ENCODE measurements at regions not wholly inside any gene's neighbourhood (a gene's known extent, or its start where the extent isn't known, plus 50 kb on each side); places are given as distances from the start of the nearest gene placed in this dataset.
"Not testable (repeated sequence)": the region's sequence is repeated elsewhere in the genome, so short reads cannot be mapped to it uniquely, and the experiment has no call there.

DNA sequence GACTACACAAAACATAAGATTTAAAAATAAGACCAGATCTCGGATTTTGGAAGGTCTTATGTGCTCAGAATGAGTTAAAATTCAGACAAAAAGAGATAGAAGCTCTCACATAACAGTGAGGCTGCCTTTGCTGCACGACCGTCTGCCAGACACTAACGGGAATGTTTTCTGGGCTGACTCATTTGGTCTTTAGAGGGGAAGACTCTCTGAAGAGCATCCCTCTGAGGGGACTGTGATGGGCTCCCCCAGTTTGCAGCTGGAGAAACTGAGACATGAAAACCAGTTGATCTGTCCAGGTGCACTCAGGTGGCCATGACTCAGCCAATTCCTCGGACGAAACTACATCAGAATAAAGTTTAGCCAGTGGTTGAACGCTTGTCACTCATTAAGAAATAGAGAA, 153.9 kb downstream of the RNASET2 start:
- H3K4me1 Mint-ChIP-seq (ENCODE audit: low read depth) = no peaks in the 10 kb centered on the region
- H3K27me3 Mint-ChIP-seq = no peaks in the 10 kb centered on the region
- H3K27ac Mint-ChIP-seq = no peak overlapping the region
- peaks cover 19% of the 10 kb centered on the region for H3K36me3 Mint-ChIP-seq
- H3K9me3 Mint-ChIP-seq (ENCODE audit: low read depth) = peaks cover 17% of the 10 kb centered on the region
- H3K4me3 Mint-ChIP-seq = no peak overlapping the region

DNA sequence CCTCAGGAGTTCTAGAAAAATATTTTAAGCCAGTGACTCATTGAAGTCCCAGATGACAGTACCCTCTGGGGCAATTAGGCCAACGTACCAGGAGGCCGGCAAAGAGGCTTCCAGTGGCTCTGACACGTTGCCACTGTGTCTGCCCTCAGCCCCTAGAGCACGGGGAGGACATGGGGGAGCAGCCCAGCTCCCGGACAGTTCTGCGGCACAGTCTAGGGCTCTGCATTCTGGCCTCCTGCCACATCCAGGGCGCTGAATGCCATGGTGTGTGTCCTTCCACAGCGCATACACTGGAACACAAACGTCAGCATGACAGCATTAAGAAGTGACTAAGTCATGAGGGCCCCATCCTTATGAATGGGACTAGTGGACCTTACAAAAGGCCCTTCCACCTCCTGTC, 156.2 kb downstream of the RNASET2 start:
- Mint-ChIP-seq H3K36me3 (peaks cover 5% of the 10 kb centered on the region), H3K27me3 (no peaks in the 10 kb centered on the region), H3K9me3 (ENCODE audit: low read depth) (no peaks in the 10 kb centered on the region), H3K4me3 (no peak overlapping the region), H3K4me1 (ENCODE audit: low read depth) (no peaks in the 10 kb centered on the region), H3K27ac (no peak overlapping the region)

DNA sequence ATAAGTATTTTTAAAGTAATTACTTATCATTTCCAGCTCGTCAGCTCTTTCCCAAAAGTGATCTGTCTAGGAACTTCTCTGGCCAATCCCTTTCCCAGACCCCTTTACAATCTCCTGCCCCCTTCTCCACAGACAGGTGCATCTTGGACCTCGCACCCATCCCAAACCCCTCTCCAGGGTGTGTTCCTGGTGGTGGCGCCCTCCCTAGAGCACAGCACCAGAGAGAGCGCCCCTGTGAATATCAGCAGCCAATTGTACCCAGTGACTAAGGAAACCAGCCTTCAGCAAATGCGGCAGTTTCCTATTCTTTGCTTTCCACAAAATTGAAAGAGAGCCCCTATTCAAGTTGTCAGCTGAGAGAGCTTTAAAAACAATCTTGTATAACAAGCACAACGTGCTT, 157.7 kb downstream of the RNASET2 start:
- Mint-ChIP-seq H3K27me3 (no peaks in the 10 kb centered on the region), H3K4me3 (no peak overlapping the region), H3K27ac (no peak overlapping the region), H3K9me3 (ENCODE audit: low read depth) (no peaks in the 10 kb centered on the region), H3K4me1 (ENCODE audit: low read depth) (no peaks in the 10 kb centered on the region), H3K36me3 (no peaks in the 10 kb centered on the region)

DNA sequence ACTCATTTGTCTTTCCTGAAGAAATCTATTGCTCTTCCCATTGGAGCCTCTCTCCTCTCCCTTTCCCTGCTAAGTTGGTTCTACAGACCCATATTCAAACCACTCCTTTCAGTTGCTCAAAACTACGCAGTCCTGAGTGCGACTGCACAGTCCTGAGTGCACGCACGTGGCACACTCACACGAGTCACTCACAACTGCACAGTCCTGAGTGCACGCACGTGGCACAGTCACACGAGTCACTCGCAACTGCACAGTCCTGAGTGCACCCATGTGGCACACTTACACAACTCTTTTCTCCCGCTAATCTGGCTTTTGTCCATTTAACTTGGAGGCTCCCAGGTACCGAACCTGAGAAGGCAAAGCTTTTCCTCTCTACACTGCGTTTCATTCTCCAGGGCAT, 159.7 kb downstream of the RNASET2 start:
- peaks cover 1% of the 10 kb centered on the region for H3K9me3 Mint-ChIP-seq (ENCODE audit: low read depth)
- H3K36me3 Mint-ChIP-seq = no peaks in the 10 kb centered on the region
- no peaks in the 10 kb centered on the region for H3K4me1 Mint-ChIP-seq (ENCODE audit: low read depth)
- H3K27ac Mint-ChIP-seq = no peak overlapping the region
- H3K27me3 Mint-ChIP-seq = no peaks in the 10 kb centered on the region
- H3K4me3 Mint-ChIP-seq = no peak overlapping the region

DNA sequence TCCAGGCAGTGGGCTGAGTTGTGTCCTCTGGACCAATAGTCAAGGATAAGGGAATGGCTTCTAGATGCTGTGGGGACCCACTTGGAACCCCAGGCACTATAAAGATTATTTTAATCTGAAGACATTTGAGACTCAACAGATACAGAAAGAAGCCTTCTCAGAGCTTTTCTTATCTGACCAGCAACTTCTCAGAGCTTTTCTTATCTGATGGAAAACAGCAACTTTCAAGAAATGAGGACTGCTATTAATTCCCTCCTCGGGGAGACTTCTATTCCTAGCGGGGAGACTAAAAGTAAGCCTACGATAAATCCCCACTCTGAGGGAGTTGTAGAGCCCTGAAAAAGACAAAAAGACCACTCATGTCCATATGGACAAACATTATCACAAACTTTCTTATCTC, 160.5 kb downstream of the RNASET2 start:
- Mint-ChIP-seq H3K9me3 (ENCODE audit: low read depth) (peaks cover 4% of the 10 kb centered on the region), H3K27me3 (no peaks in the 10 kb centered on the region), H3K27ac (no peak overlapping the region), H3K36me3 (no peaks in the 10 kb centered on the region), H3K4me3 (no peak overlapping the region), H3K4me1 (ENCODE audit: low read depth) (no peaks in the 10 kb centered on the region)

DNA sequence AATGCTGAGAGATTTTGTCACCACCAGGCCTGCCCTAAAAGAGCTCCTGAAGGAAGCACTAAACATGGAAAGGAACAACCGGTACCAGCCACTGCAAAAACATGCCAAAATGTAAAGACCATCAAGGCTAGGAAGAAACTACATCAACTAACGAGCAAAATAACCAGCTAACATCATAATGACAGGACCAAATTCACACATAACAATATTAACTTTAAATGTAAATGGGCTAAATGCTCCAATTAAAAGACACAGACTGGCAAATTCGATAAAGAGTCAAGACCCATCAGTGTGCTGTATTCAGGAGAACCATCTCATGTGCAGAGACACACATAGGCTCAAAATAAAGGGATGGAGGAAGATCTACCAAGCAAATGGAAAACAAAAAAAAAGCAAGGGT, 163.8 kb upstream of the RPS6KA2 start:
- not testable (repeated sequence) for H3K27ac Mint-ChIP-seq; H3K4me1 Mint-ChIP-seq (ENCODE audit: low read depth); H3K27me3 Mint-ChIP-seq; H3K9me3 Mint-ChIP-seq (ENCODE audit: low read depth); H3K4me3 Mint-ChIP-seq; H3K36me3 Mint-ChIP-seq

DNA sequence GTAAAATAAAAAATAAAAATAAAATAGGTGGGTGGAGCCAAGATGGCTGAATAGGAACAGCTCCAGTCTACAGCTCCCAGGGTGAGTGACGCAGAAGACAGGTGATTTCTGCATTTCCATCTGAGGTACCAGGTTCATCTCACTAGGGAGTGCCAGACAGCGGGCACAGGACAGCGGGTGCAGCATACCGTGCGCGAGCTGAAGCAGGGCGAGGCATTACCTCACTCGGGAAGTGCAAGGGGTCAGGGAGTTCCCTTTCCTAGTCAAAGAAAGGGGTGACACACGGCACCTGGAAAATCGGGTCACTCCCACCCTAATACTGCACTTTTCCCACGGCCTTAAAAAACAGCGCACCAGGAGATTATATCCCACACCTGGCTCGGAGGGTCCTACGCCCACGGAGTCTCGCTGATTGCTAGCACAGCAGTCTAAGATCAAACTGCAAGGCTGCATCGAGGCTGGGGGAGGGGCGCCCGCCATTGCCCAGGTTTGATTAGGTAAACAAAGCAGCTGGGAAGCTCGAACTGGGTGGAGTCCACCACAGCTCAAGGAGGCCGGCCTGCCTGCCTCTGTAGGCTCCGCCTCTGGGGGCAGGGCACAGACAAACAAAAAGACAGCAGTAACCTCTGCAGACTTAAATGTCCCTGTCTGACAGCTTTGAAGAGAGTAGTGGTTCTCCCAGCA, 161.9 kb upstream of the RPS6KA2 start:
- not testable (repeated sequence) for H3K9me3 Mint-ChIP-seq (ENCODE audit: low read depth); H3K27me3 Mint-ChIP-seq; H3K27ac Mint-ChIP-seq; H3K4me1 Mint-ChIP-seq (ENCODE audit: low read depth); H3K4me3 Mint-ChIP-seq; H3K36me3 Mint-ChIP-seq

DNA sequence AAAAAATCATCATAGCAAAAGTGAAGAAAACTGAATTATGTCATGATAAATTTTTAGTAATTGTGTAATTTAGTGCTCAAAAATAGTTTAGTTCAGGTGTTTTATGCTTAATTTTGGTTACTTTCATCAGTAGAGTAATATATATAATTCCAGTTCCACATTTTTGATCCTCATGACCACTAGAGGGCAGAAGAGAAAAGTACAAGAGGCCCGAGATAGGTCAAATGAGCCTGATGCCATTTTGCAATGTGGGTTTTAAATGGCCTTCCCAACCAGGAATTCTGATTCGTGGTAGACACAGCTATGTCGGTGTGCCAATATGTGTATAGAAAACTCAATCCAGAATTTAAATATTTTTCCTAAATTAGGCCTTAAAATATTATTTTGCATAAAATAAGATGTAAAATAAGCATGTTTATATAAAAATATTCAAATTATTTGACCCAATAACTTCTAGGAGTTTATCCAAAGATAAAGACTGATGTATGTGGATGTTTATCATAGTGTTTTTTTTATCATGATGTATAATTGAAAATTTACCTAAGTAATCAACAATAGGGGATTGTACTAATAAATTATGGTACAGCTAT, 159.7 kb upstream of the RPS6KA2 start:
- H3K27ac Mint-ChIP-seq = no peak overlapping the region
- no peaks in the 10 kb centered on the region for H3K4me1 Mint-ChIP-seq (ENCODE audit: low read depth)
- peaks cover 4% of the 10 kb centered on the region for H3K9me3 Mint-ChIP-seq (ENCODE audit: low read depth)
- H3K27me3 Mint-ChIP-seq = no peaks in the 10 kb centered on the region
- no peak overlapping the region for H3K4me3 Mint-ChIP-seq
- H3K36me3 Mint-ChIP-seq = no peaks in the 10 kb centered on the region

DNA sequence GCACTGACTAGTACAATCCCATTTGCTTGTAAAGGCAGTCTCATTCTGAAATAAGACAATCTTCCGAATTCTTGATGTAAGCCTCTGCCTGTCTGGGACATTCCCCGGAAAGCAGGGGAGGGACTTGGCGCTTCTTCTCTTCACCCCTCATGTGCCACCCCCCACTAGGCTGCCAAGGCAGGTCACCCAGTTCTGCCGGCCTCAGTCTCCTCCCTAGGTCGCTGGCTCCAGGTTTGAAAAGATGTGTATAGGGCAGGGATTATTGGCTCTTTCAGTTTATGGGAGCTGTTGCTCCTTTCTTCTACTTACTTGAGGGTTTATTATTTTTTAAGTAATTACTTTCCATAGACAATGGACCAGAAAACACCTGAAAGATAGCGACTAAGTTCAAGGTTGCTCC, 158.1 kb upstream of the RPS6KA2 start:
- no peak overlapping the region for H3K27ac Mint-ChIP-seq
- H3K9me3 Mint-ChIP-seq (ENCODE audit: low read depth) = no peaks in the 10 kb centered on the region
- H3K4me1 Mint-ChIP-seq (ENCODE audit: low read depth) = no peaks in the 10 kb centered on the region
- H3K27me3 Mint-ChIP-seq = no peaks in the 10 kb centered on the region
- H3K36me3 Mint-ChIP-seq = no peaks in the 10 kb centered on the region
- no peak overlapping the region for H3K4me3 Mint-ChIP-seq

DNA sequence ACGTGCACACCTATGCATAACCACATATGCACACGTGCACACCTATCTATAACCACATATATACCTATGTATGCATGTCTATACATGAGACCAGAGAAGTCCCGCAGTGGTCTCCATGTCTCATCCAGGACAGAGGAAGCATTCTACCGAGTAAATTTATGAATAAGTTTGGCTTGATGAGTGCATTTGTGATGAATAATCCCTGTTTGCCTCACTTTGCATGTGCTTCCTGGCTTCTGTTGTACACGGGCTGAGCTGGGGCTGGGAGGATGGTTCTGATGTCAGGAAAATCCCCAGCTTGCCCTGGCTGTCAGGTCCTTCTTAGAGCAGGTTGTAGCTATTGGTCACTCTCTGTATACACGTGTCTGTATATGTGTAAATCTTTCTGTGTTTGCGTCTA, 157.6 kb upstream of the RPS6KA2 start:
- no peaks in the 10 kb centered on the region for H3K4me1 Mint-ChIP-seq (ENCODE audit: low read depth)
- no peak overlapping the region for H3K4me3 Mint-ChIP-seq
- H3K27me3 Mint-ChIP-seq = no peaks in the 10 kb centered on the region
- H3K36me3 Mint-ChIP-seq = no peaks in the 10 kb centered on the region
- H3K9me3 Mint-ChIP-seq (ENCODE audit: low read depth) = no peaks in the 10 kb centered on the region
- no peak overlapping the region for H3K27ac Mint-ChIP-seq

DNA sequence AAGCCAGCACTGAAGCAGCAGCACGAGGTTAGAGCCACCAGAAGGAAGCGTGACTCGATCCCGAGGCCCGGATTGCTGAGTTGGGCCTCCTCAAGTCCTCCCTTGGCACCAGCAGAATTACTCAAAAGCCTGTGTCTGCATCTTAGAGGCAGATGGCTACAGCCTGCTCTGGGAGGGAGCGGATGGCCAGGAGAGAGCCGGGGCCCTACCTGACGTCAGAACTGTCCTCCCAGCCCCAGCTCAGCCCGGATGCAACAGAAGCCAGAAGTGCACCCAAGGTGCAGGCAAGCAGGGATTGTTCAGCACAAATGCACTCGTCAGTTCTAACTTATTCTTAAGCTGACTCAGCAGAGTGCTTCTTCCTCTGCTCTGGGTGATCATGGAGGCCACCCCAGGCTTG, 155.5 kb upstream of the RPS6KA2 start:
- Mint-ChIP-seq H3K9me3 (ENCODE audit: low read depth) (no peaks in the 10 kb centered on the region), H3K4me1 (ENCODE audit: low read depth) (no peaks in the 10 kb centered on the region), H3K36me3 (no peaks in the 10 kb centered on the region), H3K4me3 (no peak overlapping the region), H3K27me3 (no peaks in the 10 kb centered on the region), H3K27ac (no peak overlapping the region)

DNA sequence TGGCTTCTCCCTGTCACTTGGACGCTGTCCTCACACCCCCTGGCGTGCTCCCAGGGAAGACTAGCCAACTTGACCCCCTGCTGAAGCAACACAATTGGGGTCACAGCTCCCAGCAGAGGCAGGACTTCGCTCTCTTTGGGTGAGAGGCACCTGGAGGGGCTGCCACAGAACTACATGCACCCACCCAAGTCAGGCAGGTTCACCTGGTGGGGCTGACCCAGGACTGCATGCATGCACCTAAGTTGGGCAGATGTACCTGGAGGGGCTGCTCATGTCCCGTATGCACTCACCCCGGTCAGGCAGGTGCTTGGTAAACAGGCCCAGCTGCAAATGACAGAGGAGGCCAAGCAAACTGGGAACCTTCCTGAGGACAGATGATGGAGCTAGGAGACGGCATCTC, 154.3 kb upstream of the RPS6KA2 start:
- no peak overlapping the region for H3K27ac Mint-ChIP-seq
- no peaks in the 10 kb centered on the region for H3K27me3 Mint-ChIP-seq
- H3K36me3 Mint-ChIP-seq = no peaks in the 10 kb centered on the region
- H3K4me3 Mint-ChIP-seq = no peak overlapping the region
- no peaks in the 10 kb centered on the region for H3K9me3 Mint-ChIP-seq (ENCODE audit: low read depth)
- no peaks in the 10 kb centered on the region for H3K4me1 Mint-ChIP-seq (ENCODE audit: low read depth)

DNA sequence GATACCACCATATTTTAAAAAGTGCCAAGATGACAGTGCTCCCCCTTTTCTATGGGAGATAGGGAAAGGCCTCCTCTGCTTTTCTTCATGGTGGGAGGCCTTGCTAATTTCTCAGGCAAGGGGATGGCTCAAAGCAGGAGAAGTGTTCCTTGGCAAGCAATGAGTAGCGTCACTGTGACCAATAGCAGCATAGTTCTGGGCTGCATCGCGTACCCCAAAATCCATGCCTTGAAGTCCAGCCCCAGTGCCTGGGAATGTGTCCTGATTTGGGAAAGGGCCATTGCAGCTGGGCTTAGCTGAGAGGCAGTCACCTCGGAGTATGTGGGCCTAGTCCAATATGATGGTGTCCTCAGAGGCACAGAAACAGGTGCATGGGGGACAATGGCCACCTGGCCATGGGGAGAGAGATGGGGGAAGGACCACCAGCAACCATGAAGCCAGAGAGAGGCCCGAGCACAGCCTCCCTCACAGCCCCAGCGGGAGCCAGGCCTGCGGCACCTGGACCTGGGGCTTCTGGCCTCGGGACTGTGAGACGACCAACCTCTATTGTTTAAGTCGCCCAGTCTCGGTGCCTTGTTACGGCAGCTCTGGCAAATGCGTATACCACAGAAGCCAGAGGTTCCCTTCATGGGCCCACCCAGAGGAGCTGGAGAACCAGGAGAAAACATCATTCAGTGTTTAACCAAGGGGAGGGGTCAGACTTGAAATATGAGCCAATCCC, 153.1 kb upstream of the RPS6KA2 start:
- H3K36me3 Mint-ChIP-seq = no peaks in the 10 kb centered on the region
- no peak overlapping the region for H3K27ac Mint-ChIP-seq
- peaks cover 2% of the 10 kb centered on the region for H3K4me1 Mint-ChIP-seq (ENCODE audit: low read depth)
- no peaks in the 10 kb centered on the region for H3K27me3 Mint-ChIP-seq
- H3K9me3 Mint-ChIP-seq (ENCODE audit: low read depth) = no peaks in the 10 kb centered on the region
- H3K4me3 Mint-ChIP-seq = no peak overlapping the region

DNA sequence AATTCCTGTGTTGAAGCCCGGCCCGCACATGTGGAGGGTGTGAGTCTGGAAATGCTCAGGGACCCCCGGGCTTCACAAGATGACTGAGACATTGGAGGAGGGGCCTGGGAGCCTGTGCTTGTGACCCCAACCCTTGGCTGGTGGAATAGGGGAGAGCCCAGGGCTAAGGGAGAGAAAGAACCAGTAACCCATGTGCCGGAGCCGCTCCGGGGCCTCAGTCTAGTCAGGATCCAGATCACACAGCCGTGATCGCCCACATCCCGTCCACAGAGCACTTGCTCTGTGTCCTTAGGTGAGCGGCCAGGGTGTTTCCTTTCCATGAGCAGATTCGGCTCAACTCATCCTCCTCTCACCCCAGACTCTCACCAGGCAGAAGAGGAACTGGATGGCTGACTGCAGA, 152.3 kb upstream of the RPS6KA2 start:
- H3K9me3 Mint-ChIP-seq (ENCODE audit: low read depth) = no peaks in the 10 kb centered on the region
- H3K36me3 Mint-ChIP-seq = no peaks in the 10 kb centered on the region
- H3K27ac Mint-ChIP-seq = no peak overlapping the region
- peaks cover 2% of the 10 kb centered on the region for H3K4me1 Mint-ChIP-seq (ENCODE audit: low read depth)
- H3K4me3 Mint-ChIP-seq = no peak overlapping the region
- no peaks in the 10 kb centered on the region for H3K27me3 Mint-ChIP-seq

DNA sequence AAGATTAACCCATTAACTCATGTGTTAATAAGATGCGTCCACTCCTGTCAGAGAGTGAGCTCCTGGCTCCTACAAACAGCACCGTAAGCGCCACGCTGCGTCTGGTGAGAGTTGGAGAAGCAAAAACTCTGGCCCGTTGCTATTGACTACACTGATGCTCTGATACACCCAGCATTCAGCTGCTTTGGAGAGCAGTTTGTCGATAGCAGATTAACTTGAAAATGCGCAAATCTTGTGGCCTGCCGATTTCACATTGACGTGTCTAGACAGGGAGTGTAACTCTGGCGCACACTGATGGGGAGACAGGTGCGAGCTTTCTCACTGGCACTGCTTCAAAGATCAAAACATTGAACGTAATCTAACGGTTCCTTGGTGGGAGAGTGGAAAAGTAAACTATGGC, 151.7 kb upstream of the RPS6KA2 start:
- Mint-ChIP-seq H3K9me3 (ENCODE audit: low read depth) (no peaks in the 10 kb centered on the region), H3K27me3 (no peaks in the 10 kb centered on the region), H3K27ac (no peak overlapping the region), H3K4me3 (no peak overlapping the region), H3K36me3 (no peaks in the 10 kb centered on the region), H3K4me1 (ENCODE audit: low read depth) (peaks cover 2% of the 10 kb centered on the region)

DNA sequence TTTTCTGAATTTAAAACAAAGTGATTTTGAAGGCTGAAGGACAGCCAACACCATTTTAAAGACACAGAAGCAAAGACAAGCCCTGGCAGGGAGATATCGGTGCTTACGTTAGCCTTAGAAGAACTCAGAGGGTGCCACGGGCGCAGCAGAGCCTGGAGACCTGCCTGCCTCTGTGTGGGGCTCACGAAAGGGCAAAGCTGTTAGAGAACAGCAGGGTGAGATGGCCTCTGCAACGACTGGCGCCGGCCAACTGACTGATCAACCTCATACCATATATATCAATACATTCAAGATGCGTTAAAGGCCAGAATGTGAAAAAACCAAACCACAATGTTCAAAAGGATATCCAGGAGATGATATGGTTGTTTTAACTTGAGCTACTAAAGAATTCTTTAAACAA, 151.0 kb upstream of the RPS6KA2 start:
- no peak overlapping the region for H3K27ac Mint-ChIP-seq
- no peak overlapping the region for H3K4me3 Mint-ChIP-seq
- peaks cover 2% of the 10 kb centered on the region for H3K4me1 Mint-ChIP-seq (ENCODE audit: low read depth)
- H3K27me3 Mint-ChIP-seq = peaks cover 3% of the 10 kb centered on the region
- H3K9me3 Mint-ChIP-seq (ENCODE audit: low read depth) = no peaks in the 10 kb centered on the region
- no peaks in the 10 kb centered on the region for H3K36me3 Mint-ChIP-seq
